ENCODE measurements at regions not wholly inside any gene's neighbourhood (a gene's known extent, or its start where the extent isn't known, plus 50 kb on each side); places are given as distances from the start of the nearest gene placed in this dataset.

- TF ChIP-seq CTCF (IDR thresholded peaks at IDR 0.05) (no peak), ZFX (IDR thresholded peaks at IDR 0.05; ENCODE audit: borderline replicate concordance) (no peak)
These were observed 161.0 kb upstream of the DKK2 start for GRCh38 chr4:107197121-107197520.

Data from 22Rv1 (cell line).